ENCODE measurements at regions not wholly inside any gene's neighbourhood (a gene's known extent, or its start where the extent isn't known, plus 50 kb on each side); places are given as distances from the start of the nearest gene placed in this dataset.

GRCh38 chr6:74762841-74763240 lies 443.0 kb downstream of the COL12A1 start:
- intact Hi-C loops (cut with micrococcal nuclease) = no loop called here
- no CpG with 5 or more reads among the region's 2 CpGs for WGBS (ENCODE audit: insufficient coverage)

GRCh38 chr6:74757813-74758212 lies 448.0 kb downstream of the COL12A1 start:
- H3K4me2 ChIP-seq (replicated peaks; ENCODE audit: low read depth, low read length, poor library complexity, severe bottlenecking) = no peak overlapping the region
- peaks cover 3% of the 10 kb centered on the region for H3K9me3 Mint-ChIP-seq (ENCODE audit: insufficient read depth)
- H4K20me1 ChIP-seq (ENCODE audit: control insufficient read depth, insufficient read depth, low read length, poor library complexity, severe bottlenecking) = no peaks in the 10 kb centered on the region
- H3K27ac Mint-ChIP-seq = no peak overlapping the region
- H3K27ac ChIP-seq (ENCODE audit: low read length in 2 of 2) = no peak overlapping the region
- no peaks in the 10 kb centered on the region for H3K4me1 Mint-ChIP-seq
- WGBS (ENCODE audit: insufficient coverage) = no CpG with 5 or more reads among the region's 1 CpG
- DNase-seq (no peak), ATAC-seq (ENCODE audit: low read depth) (no peak)
- no peak overlapping the region for H3K4me3 Mint-ChIP-seq
- no peaks in the 10 kb centered on the region for H3K79me2 ChIP-seq (ENCODE audit: control insufficient read depth, insufficient read depth, low read length)
- H3K9me3 ChIP-seq (ENCODE audit: control extremely low read depth in 1 of 3, control insufficient read depth in 2 of 3, insufficient read depth in 1 of 3, low read length in 2 of 3) = peaks cover 0 to 3% (median 0%) of the 10 kb centered on the region in 3 donors
- no peaks in the 10 kb centered on the region for H3K36me3 ChIP-seq (replicated peaks in 1 of 2; ENCODE audit: control extremely low read depth in 1 of 2, control insufficient read depth in 1 of 2, extremely low read depth in 1 of 2, insufficient read depth in 2 of 2, low read length in 1 of 2)
- H3K4me3 ChIP-seq (ENCODE audit: control extremely low read depth in 1 of 5, extremely low read depth in 1 of 5, insufficient read depth in 1 of 5, low read depth in 2 of 5, low read length in 4 of 5) = no peak overlapping the region
- H2AFZ ChIP-seq (ENCODE audit: insufficient read depth, low read depth, low read length, poor library complexity, severe bottlenecking) = no peak overlapping the region
- H3K9ac ChIP-seq (ENCODE audit: low read length) = no peak overlapping the region
- no peaks in the 10 kb centered on the region for H3K27me3 ChIP-seq (replicated peaks in 1 of 4; ENCODE audit: control extremely low read depth in 1 of 4, control insufficient read depth in 3 of 4, insufficient read depth in 4 of 4, low read length in 3 of 4)
- no peaks in the 10 kb centered on the region for H3K27me3 Mint-ChIP-seq
- ChIA-PET POLR2A (no interaction called here), CTCF (no interaction called here)
- intact Hi-C loops (cut with micrococcal nuclease) = no loop called here
- no peak for TF ChIP-seq EZH2 (IDR thresholded peaks at IDR 0.05; ENCODE audit: borderline replicate concordance, insufficient read depth, low read depth, low read length, poor library complexity, severe bottlenecking)
- TF ChIP-seq, protein P1, sequence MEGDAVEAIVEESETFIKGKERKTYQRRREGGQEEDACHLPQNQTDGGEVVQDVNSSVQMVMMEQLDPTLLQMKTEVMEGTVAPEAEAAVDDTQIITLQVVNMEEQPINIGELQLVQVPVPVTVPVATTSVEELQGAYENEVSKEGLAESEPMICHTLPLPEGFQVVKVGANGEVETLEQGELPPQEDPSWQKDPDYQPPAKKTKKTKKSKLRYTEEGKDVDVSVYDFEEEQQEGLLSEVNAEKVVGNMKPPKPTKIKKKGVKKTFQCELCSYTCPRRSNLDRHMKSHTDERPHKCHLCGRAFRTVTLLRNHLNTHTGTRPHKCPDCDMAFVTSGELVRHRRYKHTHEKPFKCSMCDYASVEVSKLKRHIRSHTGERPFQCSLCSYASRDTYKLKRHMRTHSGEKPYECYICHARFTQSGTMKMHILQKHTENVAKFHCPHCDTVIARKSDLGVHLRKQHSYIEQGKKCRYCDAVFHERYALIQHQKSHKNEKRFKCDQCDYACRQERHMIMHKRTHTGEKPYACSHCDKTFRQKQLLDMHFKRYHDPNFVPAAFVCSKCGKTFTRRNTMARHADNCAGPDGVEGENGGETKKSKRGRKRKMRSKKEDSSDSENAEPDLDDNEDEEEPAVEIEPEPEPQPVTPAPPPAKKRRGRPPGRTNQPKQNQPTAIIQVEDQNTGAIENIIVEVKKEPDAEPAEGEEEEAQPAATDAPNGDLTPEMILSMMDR (IDR thresholded peaks at IDR 0.05) = no peak
- no peaks in the 10 kb centered on the region for H3K4me1 ChIP-seq (ENCODE audit: control insufficient read depth in 2 of 2, insufficient read depth in 2 of 2, low read length in 2 of 2)

More at GRCh38 chr6:74762841-74763240, 443.0 kb downstream of the COL12A1 start:
- Histone ChIP-seq H3K4me1 (ENCODE audit: control insufficient read depth in 2 of 2, insufficient read depth in 2 of 2, low read length in 2 of 2) (no peaks in the 10 kb centered on the region), H3K9me3 (ENCODE audit: control extremely low read depth in 1 of 3, control insufficient read depth in 2 of 3, insufficient read depth in 1 of 3, low read length in 2 of 3) (no peaks in the 10 kb centered on the region), H2AFZ (ENCODE audit: insufficient read depth, low read depth, low read length, poor library complexity, severe bottlenecking) (no peak overlapping the region), H3K4me2 (replicated peaks; ENCODE audit: low read depth, low read length, poor library complexity, severe bottlenecking) (no peak overlapping the region), H3K27me3 (replicated peaks in 1 of 4; ENCODE audit: control extremely low read depth in 1 of 4, control insufficient read depth in 3 of 4, insufficient read depth in 4 of 4, low read length in 3 of 4) (no peaks in the 10 kb centered on the region), H3K9ac (ENCODE audit: low read length) (no peak overlapping the region), H3K27ac (ENCODE audit: low read length in 2 of 2) (no peak overlapping the region), H3K36me3 (replicated peaks in 1 of 2; ENCODE audit: control extremely low read depth in 1 of 2, control insufficient read depth in 1 of 2, extremely low read depth in 1 of 2, insufficient read depth in 2 of 2, low read length in 1 of 2) (no peaks in the 10 kb centered on the region), H4K20me1 (ENCODE audit: control insufficient read depth, insufficient read depth, low read length, poor library complexity, severe bottlenecking) (no peaks in the 10 kb centered on the region), H3K79me2 (ENCODE audit: control insufficient read depth, insufficient read depth, low read length) (no peaks in the 10 kb centered on the region), H3K4me3 (ENCODE audit: control extremely low read depth in 1 of 5, extremely low read depth in 1 of 5, insufficient read depth in 1 of 5, low read depth in 2 of 5, low read length in 4 of 5) (no peak overlapping the region)
- CTCF ChIA-PET = interaction anchor here (0.6 kb wide), 1 partner anchor 152 kb away, joined by 4 read pairs; no protein-coding TSS in a partner anchor
- Mint-ChIP-seq H3K9me3 (ENCODE audit: insufficient read depth) (peaks cover 3% of the 10 kb centered on the region), H3K27ac (no peak overlapping the region), H3K27me3 (no peaks in the 10 kb centered on the region), H3K4me1 (no peaks in the 10 kb centered on the region), H3K4me3 (no peak overlapping the region)
- ATAC-seq (ENCODE audit: low read depth) (no peak), DNase-seq (no peak)
- POLR2A ChIA-PET = no interaction called here
- TF ChIP-seq, protein P1 (IDR thresholded peaks at IDR 0.05) = no peak
- TF ChIP-seq EZH2 (IDR thresholded peaks at IDR 0.05; ENCODE audit: borderline replicate concordance, insufficient read depth, low read depth, low read length, poor library complexity, severe bottlenecking) = no peak
